ENCODE measurements at regions not wholly inside any gene's neighbourhood (a gene's known extent, or its start where the extent isn't known, plus 50 kb on each side); places are given as distances from the start of the nearest gene placed in this dataset.

DNA sequence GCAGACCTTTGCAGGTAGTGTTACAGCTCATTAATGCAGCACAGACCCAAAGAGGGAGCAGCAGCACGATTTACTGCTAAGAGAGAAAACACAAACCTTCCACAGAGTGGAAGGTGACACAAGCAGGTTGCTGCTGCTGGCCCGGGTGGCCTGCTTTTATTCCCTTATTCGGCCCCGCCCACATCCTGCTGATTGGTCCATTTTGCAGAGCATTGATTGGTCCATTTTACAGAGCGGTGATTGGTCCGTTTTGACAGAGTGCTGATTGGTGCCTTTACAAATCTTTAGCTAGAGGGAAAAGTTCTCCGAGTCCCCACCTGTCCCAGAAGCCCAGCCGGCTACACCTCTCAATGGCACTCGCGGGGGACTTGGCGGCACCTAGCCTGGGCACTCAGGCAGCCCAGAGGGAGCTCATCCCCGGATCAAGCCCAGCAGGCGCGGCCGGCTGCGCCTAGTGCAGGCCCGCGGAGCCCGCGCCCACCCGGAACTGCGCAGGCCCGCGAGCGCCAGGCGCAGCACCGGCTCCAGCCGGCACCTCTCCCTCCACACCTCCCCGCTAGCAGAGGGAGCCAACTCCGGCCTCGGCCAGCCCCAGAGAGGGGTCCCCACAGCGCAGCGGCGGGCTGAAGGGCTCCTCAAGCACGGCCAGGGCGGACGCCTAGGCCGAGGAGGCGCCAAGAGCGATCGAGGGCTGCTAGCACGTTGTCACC lies 825.6 kb upstream of the HS6ST1 start:
- Histone ChIP-seq H3K79me2 (ENCODE audit: insufficient read depth) (no peaks in the 10 kb centered on the region), H3K27me3 (ENCODE audit: insufficient read depth) (no peaks in the 10 kb centered on the region), H3K4me2 (no peak overlapping the region), H3K4me3 (ENCODE audit: low read depth in 2 of 2, low read length in 1 of 2) (no peak overlapping the region), H3K9me2 (no peaks in the 10 kb centered on the region), H3K9ac (no peak overlapping the region), H3F3A (replicated peaks; ENCODE audit: insufficient read depth) (no peaks in the 10 kb centered on the region), H3K36me3 (replicated peaks in 1 of 2; ENCODE audit: control insufficient read depth in 1 of 2, insufficient read depth in 2 of 2, low read length in 1 of 2) (no peaks in the 10 kb centered on the region), H3K4me1 (ENCODE audit: control insufficient read depth in 1 of 2, insufficient read depth in 2 of 2, low read depth in 1 of 2, low read length in 1 of 2) (no peaks in the 10 kb centered on the region), H3K9me3 (0 out of 2 replicates have a peak, but pooled peaks cover 11% of the 10 kb centered on the region), H4K20me1 (ENCODE audit: insufficient read depth) (no peaks in the 10 kb centered on the region), H2AFZ (ENCODE audit: low read depth) (no peak overlapping the region), H3K27ac (ENCODE audit: low read depth in 2 of 2, low read length in 1 of 2) (no peak overlapping the region)
- TF ChIP-seq FOXJ3 (CRISPR knock-in tag; IDR thresholded peaks at IDR 0.05): no peak
- no peak for TF ChIP-seq NFIC (IDR thresholded peaks at IDR 0.05; ENCODE audit: borderline replicate concordance)
- CTCF ChIA-PET: no interaction called here
- POLR2A ChIA-PET: no interaction called here
- no peak for DNase-seq
- 36% methylated on average over 10 of the region's 42 CpGs for WGBS (ENCODE audit: low lambda C conversion rate)

DNA sequence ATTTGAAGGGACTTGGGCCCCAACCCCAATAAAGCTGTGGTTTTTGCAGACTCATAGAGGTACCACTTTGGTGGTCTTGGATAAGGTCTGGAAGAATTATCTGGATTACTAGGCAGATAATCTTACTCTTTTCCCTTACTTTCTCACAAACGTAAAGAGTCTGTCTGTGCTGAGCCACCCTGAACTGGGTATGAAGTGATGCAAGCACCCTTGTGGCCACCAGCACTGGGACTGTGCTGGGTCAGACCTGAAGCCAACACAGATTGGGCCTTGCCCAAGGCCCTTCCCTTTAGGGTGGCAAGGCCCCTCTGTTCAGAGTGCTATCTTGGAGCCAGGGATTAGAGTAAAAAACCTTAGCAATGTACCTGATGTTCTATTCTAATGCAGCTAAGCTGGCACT lies 827.0 kb upstream of the RAB6C start:
- Histone ChIP-seq H3K27me3 (ENCODE audit: insufficient read depth) (no peaks in the 10 kb centered on the region), H3F3A (replicated peaks; ENCODE audit: insufficient read depth) (no peaks in the 10 kb centered on the region), H4K20me1 (ENCODE audit: insufficient read depth) (no peaks in the 10 kb centered on the region), H3K9me2 (no peaks in the 10 kb centered on the region), H3K36me3 (replicated peaks in 1 of 2; ENCODE audit: control insufficient read depth in 1 of 2, insufficient read depth in 2 of 2, low read length in 1 of 2) (no peaks in the 10 kb centered on the region), H3K4me2 (no peak overlapping the region), H2AFZ (ENCODE audit: low read depth) (no peak overlapping the region), H3K4me1 (ENCODE audit: control insufficient read depth in 1 of 2, insufficient read depth in 2 of 2, low read depth in 1 of 2, low read length in 1 of 2) (no peaks in the 10 kb centered on the region), H3K27ac (ENCODE audit: low read depth in 2 of 2, low read length in 1 of 2) (no peak overlapping the region), H3K79me2 (ENCODE audit: insufficient read depth) (no peaks in the 10 kb centered on the region), H3K4me3 (ENCODE audit: low read depth in 2 of 2, low read length in 1 of 2) (no peak overlapping the region), H3K9ac (no peak overlapping the region), H3K9me3 (0 out of 2 replicates have a peak, but pooled peaks cover 14% of the 10 kb centered on the region)
- WGBS (ENCODE audit: low lambda C conversion rate): 11% methylated on average over 1 of the region's 1 CpG
- ChIA-PET POLR2A (no interaction called here), CTCF (interaction anchor here (0.7 kb wide), 1 partner anchor 454 kb away, joined by 3 read pairs; no protein-coding TSS in a partner anchor)
- TF ChIP-seq, protein P1, sequence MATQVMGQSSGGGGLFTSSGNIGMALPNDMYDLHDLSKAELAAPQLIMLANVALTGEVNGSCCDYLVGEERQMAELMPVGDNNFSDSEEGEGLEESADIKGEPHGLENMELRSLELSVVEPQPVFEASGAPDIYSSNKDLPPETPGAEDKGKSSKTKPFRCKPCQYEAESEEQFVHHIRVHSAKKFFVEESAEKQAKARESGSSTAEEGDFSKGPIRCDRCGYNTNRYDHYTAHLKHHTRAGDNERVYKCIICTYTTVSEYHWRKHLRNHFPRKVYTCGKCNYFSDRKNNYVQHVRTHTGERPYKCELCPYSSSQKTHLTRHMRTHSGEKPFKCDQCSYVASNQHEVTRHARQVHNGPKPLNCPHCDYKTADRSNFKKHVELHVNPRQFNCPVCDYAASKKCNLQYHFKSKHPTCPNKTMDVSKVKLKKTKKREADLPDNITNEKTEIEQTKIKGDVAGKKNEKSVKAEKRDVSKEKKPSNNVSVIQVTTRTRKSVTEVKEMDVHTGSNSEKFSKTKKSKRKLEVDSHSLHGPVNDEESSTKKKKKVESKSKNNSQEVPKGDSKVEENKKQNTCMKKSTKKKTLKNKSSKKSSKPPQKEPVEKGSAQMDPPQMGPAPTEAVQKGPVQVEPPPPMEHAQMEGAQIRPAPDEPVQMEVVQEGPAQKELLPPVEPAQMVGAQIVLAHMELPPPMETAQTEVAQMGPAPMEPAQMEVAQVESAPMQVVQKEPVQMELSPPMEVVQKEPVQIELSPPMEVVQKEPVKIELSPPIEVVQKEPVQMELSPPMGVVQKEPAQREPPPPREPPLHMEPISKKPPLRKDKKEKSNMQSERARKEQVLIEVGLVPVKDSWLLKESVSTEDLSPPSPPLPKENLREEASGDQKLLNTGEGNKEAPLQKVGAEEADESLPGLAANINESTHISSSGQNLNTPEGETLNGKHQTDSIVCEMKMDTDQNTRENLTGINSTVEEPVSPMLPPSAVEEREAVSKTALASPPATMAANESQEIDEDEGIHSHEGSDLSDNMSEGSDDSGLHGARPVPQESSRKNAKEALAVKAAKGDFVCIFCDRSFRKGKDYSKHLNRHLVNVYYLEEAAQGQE (IDR thresholded peaks at IDR 0.05; ENCODE audit: low read depth, low read length): no peak
- TF ChIP-seq MEF2A (IDR thresholded peaks at IDR 0.05; ENCODE audit: borderline replicate concordance, low read depth): no peak
- TF ChIP-seq, protein P2, sequence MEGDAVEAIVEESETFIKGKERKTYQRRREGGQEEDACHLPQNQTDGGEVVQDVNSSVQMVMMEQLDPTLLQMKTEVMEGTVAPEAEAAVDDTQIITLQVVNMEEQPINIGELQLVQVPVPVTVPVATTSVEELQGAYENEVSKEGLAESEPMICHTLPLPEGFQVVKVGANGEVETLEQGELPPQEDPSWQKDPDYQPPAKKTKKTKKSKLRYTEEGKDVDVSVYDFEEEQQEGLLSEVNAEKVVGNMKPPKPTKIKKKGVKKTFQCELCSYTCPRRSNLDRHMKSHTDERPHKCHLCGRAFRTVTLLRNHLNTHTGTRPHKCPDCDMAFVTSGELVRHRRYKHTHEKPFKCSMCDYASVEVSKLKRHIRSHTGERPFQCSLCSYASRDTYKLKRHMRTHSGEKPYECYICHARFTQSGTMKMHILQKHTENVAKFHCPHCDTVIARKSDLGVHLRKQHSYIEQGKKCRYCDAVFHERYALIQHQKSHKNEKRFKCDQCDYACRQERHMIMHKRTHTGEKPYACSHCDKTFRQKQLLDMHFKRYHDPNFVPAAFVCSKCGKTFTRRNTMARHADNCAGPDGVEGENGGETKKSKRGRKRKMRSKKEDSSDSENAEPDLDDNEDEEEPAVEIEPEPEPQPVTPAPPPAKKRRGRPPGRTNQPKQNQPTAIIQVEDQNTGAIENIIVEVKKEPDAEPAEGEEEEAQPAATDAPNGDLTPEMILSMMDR (IDR thresholded peaks at IDR 0.05): no peak
- DNase-seq: no peak

All from SK-N-SH (cell line).